Liver (tissue), 3 donors: ENCODE measurements at regions not wholly inside any gene's neighbourhood (a gene's known extent, or its start where the extent isn't known, plus 50 kb on each side); places are given as distances from the start of the nearest gene placed in this dataset.
"Not testable (repeated sequence)": the region's sequence is repeated elsewhere in the genome, so short reads cannot be mapped to it uniquely, and the experiment has no call there.

Experiments
- EGR1 ChIP-seq, 2 donors: IDR thresholded peaks; 2 replicates each; pipeline ENCODE4 v1.6.1; 2016 to 2018; ENCODE audit warnings: antibody characterized with exemption in 2 of 2, low read depth in 2 of 2
- FOXA1 ChIP-seq: IDR thresholded peaks from 2 replicates; pipeline ENCODE4 v1.6.1; 2016; ENCODE audit warnings: antibody characterized with exemption
- GABPA ChIP-seq, 2 donors: IDR thresholded peaks in 1 of 2; conservative IDR thresholded peaks in 1 of 2; 2 replicates each; pipeline ENCODE4 v1.6.1; 2016; ENCODE audit warnings: antibody characterized with exemption in 2 of 2, mild to moderate bottlenecking in 1 of 2, moderate library complexity in 1 of 2
- JUND ChIP-seq, 2 donors: IDR thresholded peaks; 2 replicates each; pipeline ENCODE4 v1.6.1; 2016; ENCODE audit warnings: antibody characterized with exemption in 2 of 2
- RAD21 ChIP-seq, 2 donors: IDR thresholded peaks; 2 replicates each; pipeline ENCODE4 v1.6.1; 2016; ENCODE audit warnings: antibody characterized with exemption in 2 of 2, mild to moderate bottlenecking in 2 of 2
- RXRA ChIP-seq, 2 donors: IDR thresholded peaks; 2 replicates each; pipeline ENCODE4 v1.6.1; 2017 to 2018; ENCODE audit warnings: antibody characterized with exemption in 2 of 2, mild to moderate bottlenecking in 1 of 2
- TAF1 ChIP-seq: conservative IDR thresholded peaks from 2 replicates; pipeline ENCODE4 v1.6.1; 2016; ENCODE audit warnings: antibody characterized with exemption, mild to moderate bottlenecking
- YY1 ChIP-seq: IDR thresholded peaks from 2 replicates; pipeline ENCODE4 v1.6.1; 2016; ENCODE audit warnings: antibody characterized with exemption, mild to moderate bottlenecking
- TF ChIP-seq, protein P1 (sequence below): fragments of 150-350 bp; IDR thresholded peaks from 2 replicates; pipeline ENCODE4 v1.5.1; 2017; ENCODE audit warnings: improper control_type of control experiment, low read depth, low read length; ENCODE audit not compliant: missing input control
- donor health status: healthy.
- donor health status: healthy.

DNA sequence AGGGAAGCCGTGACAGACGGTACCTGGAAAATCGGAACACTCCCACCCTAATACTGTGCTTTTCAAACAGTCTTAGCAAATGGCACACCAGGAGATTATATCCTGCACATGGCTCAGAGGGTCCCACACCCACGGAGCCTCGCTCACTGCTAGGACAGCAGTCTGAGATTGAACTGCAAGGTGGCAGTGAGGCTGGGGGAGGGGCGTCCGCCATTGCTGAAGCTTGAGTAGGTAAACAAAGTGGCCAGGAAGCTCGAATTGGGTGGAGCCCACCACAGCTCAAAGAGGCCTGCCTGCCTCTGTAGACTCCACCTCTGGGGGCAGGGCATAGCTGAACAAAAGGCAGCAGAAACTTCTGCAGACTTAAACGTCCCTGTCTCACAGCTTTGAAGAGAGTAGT, 50.1 kb upstream of the SESTD1 start:
- TF ChIP-seq, protein P1, sequence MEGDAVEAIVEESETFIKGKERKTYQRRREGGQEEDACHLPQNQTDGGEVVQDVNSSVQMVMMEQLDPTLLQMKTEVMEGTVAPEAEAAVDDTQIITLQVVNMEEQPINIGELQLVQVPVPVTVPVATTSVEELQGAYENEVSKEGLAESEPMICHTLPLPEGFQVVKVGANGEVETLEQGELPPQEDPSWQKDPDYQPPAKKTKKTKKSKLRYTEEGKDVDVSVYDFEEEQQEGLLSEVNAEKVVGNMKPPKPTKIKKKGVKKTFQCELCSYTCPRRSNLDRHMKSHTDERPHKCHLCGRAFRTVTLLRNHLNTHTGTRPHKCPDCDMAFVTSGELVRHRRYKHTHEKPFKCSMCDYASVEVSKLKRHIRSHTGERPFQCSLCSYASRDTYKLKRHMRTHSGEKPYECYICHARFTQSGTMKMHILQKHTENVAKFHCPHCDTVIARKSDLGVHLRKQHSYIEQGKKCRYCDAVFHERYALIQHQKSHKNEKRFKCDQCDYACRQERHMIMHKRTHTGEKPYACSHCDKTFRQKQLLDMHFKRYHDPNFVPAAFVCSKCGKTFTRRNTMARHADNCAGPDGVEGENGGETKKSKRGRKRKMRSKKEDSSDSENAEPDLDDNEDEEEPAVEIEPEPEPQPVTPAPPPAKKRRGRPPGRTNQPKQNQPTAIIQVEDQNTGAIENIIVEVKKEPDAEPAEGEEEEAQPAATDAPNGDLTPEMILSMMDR, result not testable (repeated sequence)
- not testable (repeated sequence) for TF ChIP-seq RXRA (IDR thresholded peaks at IDR 0.05); FOXA1; JUND (IDR thresholded peaks at IDR 0.05); RAD21 (IDR thresholded peaks at IDR 0.05); EGR1 (IDR thresholded peaks at IDR 0.05; ENCODE audit: low read depth in 2 of 2); GABPA (IDR thresholded peaks at IDR 0.05 in 1 of 2, conservative IDR thresholded peaks at IDR 0.05 in 1 of 2); TAF1; YY1
